ENCODE measurements at regions not wholly inside any gene's neighbourhood (a gene's known extent, or its start where the extent isn't known, plus 50 kb on each side); places are given as distances from the start of the nearest gene placed in this dataset.

- H3K4me1 Mint-ChIP-seq (ENCODE audit: unreplicated experiment) = no peaks in the 10 kb centered on the region
- no peak overlapping the region for H3K27ac Mint-ChIP-seq (ENCODE audit: unreplicated experiment)
- H3K9me3 Mint-ChIP-seq (ENCODE audit: unreplicated experiment) = peaks cover 5% of the 10 kb centered on the region
- TF ChIP-seq, protein P1, sequence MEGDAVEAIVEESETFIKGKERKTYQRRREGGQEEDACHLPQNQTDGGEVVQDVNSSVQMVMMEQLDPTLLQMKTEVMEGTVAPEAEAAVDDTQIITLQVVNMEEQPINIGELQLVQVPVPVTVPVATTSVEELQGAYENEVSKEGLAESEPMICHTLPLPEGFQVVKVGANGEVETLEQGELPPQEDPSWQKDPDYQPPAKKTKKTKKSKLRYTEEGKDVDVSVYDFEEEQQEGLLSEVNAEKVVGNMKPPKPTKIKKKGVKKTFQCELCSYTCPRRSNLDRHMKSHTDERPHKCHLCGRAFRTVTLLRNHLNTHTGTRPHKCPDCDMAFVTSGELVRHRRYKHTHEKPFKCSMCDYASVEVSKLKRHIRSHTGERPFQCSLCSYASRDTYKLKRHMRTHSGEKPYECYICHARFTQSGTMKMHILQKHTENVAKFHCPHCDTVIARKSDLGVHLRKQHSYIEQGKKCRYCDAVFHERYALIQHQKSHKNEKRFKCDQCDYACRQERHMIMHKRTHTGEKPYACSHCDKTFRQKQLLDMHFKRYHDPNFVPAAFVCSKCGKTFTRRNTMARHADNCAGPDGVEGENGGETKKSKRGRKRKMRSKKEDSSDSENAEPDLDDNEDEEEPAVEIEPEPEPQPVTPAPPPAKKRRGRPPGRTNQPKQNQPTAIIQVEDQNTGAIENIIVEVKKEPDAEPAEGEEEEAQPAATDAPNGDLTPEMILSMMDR (IDR thresholded peaks at IDR 0.05) = no peak
- no peak for DNase-seq (ENCODE audit: extremely low spot score, unreplicated experiment)
- no peaks in the 10 kb centered on the region for H3K36me3 Mint-ChIP-seq (ENCODE audit: unreplicated experiment)
- H3K27me3 Mint-ChIP-seq (ENCODE audit: unreplicated experiment) = no peaks in the 10 kb centered on the region
- no peak overlapping the region for H3K4me3 Mint-ChIP-seq (ENCODE audit: unreplicated experiment)
Observed at GRCh38 chr12:5227708-5228373, 184.2 kb downstream of the KCNA5 start.

DNA sequence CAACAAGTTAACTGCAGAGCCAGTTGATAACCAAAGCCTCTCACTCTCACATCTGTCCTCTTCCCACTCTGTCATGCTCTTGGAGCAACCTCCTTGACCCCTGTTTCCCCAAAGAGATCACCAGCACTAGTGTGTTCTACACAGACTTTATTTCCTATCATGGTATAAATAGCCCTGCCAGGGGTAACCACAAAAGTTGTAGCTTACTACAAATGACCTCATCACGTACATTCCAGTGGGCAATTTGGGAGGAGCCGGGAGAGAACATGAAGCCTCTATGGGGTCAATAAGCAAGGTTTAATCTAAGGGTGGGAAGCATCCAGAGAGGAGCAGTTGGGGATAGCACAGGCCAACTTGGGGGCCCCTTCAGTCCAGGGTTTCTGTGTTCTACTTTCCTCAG lies 186.5 kb downstream of the KCNA5 start:
- Mint-ChIP-seq H3K4me1 (ENCODE audit: unreplicated experiment) (no peaks in the 10 kb centered on the region), H3K36me3 (ENCODE audit: unreplicated experiment) (no peaks in the 10 kb centered on the region), H3K27ac (ENCODE audit: unreplicated experiment) (no peak overlapping the region), H3K4me3 (ENCODE audit: unreplicated experiment) (no peak overlapping the region), H3K27me3 (ENCODE audit: unreplicated experiment) (no peaks in the 10 kb centered on the region), H3K9me3 (ENCODE audit: unreplicated experiment) (peaks cover 5% of the 10 kb centered on the region)
- TF ChIP-seq, protein P1 (IDR thresholded peaks at IDR 0.05) = no peak
- no peak for DNase-seq (ENCODE audit: extremely low spot score, unreplicated experiment)

- no peak overlapping the region for H3K27ac Mint-ChIP-seq (ENCODE audit: unreplicated experiment)
- DNase-seq (ENCODE audit: extremely low spot score, unreplicated experiment) = no peak
- H3K4me1 Mint-ChIP-seq (ENCODE audit: unreplicated experiment) = no peaks in the 10 kb centered on the region
- H3K27me3 Mint-ChIP-seq (ENCODE audit: unreplicated experiment) = no peaks in the 10 kb centered on the region
- peaks cover 5% of the 10 kb centered on the region for H3K9me3 Mint-ChIP-seq (ENCODE audit: unreplicated experiment)
- H3K4me3 Mint-ChIP-seq (ENCODE audit: unreplicated experiment) = no peak overlapping the region
- H3K36me3 Mint-ChIP-seq (ENCODE audit: unreplicated experiment) = no peaks in the 10 kb centered on the region
- TF ChIP-seq, protein P1 (IDR thresholded peaks at IDR 0.05) = no peak
Observed at GRCh38 chr12:5230861-5231260, 187.2 kb downstream of the KCNA5 start.

DNA sequence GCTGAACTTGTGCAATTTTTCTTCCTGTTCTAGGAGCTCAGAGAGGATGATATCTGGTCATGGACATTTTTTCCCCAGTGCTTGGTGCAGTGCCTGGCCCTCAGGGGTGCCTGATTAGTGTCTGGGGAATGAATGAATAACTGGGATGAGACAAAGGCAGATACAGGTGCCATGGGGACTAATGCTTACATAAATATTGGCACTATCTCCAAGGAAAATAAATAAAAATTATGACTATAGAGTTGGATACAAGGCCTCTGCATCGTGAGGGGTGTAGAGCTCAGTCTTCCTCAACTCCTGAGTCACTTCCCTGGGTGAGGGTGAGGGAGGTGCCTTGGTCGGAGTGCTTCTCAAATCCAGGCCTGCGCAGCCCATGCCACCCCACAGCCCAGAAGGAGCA lies 188.6 kb downstream of the KCNA5 start:
- DNase-seq (ENCODE audit: extremely low spot score, unreplicated experiment) = no peak
- H3K27me3 Mint-ChIP-seq (ENCODE audit: unreplicated experiment) = no peaks in the 10 kb centered on the region
- no peaks in the 10 kb centered on the region for H3K4me1 Mint-ChIP-seq (ENCODE audit: unreplicated experiment)
- no peak overlapping the region for H3K4me3 Mint-ChIP-seq (ENCODE audit: unreplicated experiment)
- H3K36me3 Mint-ChIP-seq (ENCODE audit: unreplicated experiment) = no peaks in the 10 kb centered on the region
- H3K9me3 Mint-ChIP-seq (ENCODE audit: unreplicated experiment) = peaks cover 5% of the 10 kb centered on the region
- TF ChIP-seq, protein P1 (IDR thresholded peaks at IDR 0.05) = no peak
- H3K27ac Mint-ChIP-seq (ENCODE audit: unreplicated experiment) = no peak overlapping the region

DNA sequence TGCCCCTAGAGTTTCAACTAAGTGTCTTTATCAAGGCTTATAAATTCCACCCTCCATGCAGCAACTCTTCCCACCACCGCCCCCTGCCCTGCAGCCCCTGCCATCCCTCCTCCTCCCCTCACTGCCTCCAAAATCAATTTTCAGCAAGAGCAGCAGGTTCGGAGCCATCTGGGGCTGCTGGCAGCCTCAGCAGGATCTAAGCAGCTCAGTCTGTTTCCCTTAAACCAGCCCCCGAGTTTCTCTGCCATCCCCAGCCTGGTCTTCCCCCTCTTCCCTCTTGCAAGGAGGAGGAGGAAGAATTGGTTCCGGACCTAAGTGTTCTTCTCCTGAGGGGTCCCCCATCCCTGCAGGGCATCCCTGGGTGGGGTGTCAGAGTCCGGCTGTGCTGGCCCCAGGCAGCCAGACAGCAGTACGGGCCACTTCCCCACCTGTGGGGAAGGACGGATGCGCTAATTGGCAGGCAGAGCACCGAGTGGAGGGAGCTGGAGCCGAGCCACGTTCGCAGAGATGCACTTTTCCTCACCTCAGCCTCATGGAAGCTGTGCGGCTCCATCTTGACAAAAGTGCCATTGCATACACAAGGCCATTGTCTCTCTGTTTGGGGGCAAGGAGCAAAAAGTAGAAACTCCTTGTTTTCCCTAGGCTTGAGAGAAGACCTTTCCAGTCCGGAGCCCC lies 189.3 kb downstream of the KCNA5 start:
- H3K9me3 Mint-ChIP-seq (ENCODE audit: unreplicated experiment) = peaks cover 5% of the 10 kb centered on the region
- TF ChIP-seq, protein P1 (IDR thresholded peaks at IDR 0.05) = no peak
- no peak overlapping the region for H3K4me3 Mint-ChIP-seq (ENCODE audit: unreplicated experiment)
- H3K4me1 Mint-ChIP-seq (ENCODE audit: unreplicated experiment) = no peaks in the 10 kb centered on the region
- no peaks in the 10 kb centered on the region for H3K36me3 Mint-ChIP-seq (ENCODE audit: unreplicated experiment)
- no peaks in the 10 kb centered on the region for H3K27me3 Mint-ChIP-seq (ENCODE audit: unreplicated experiment)
- no peak for DNase-seq (ENCODE audit: extremely low spot score, unreplicated experiment)
- no peak overlapping the region for H3K27ac Mint-ChIP-seq (ENCODE audit: unreplicated experiment)

Measured in osteocyte (in vitro differentiated cells).